ENCODE measurements at regions not wholly inside any gene's neighbourhood (a gene's known extent, or its start where the extent isn't known, plus 50 kb on each side); places are given as distances from the start of the nearest gene placed in this dataset.
"Not testable (repeated sequence)": the region's sequence is repeated elsewhere in the genome, so short reads cannot be mapped to it uniquely, and the experiment has no call there.

GRCh38 chr5:74402553-74402952 lies 238.0 kb downstream of the ENC1 start:
- no peak for DNase-seq (ENCODE audit: low read depth)

- no peak for DNase-seq (ENCODE audit: low read depth)
These were observed 238.6 kb downstream of the ENC1 start for GRCh38 chr5:74401946-74402320.

- no peak for DNase-seq (ENCODE audit: low read depth)
These were observed 239.1 kb downstream of the ENC1 start for GRCh38 chr5:74401281-74401945.

GRCh38 chr5:74400067-74400466 lies 240.5 kb downstream of the ENC1 start:
- no peak for DNase-seq (ENCODE audit: low read depth)

GRCh38 chr5:74396913-74397622 lies 243.5 kb downstream of the ENC1 start:
- no peak for DNase-seq (ENCODE audit: low read depth)

- DNase-seq (ENCODE audit: low read depth), result no peak
These were observed 245.3 kb downstream of the ENC1 start for GRCh38 chr5:74394916-74395880.

- no peak for DNase-seq (ENCODE audit: low read depth)
These were observed 246.0 kb downstream of the ENC1 start for GRCh38 chr5:74394528-74394915.

GRCh38 chr5:74393943-74394342 lies 246.6 kb downstream of the ENC1 start:
- no peak for DNase-seq (ENCODE audit: low read depth)

GRCh38 chr5:74392711-74393351 lies 247.7 kb downstream of the ENC1 start:
- no peak for DNase-seq (ENCODE audit: low read depth)

GRCh38 chr5:74391410-74391809 lies 249.1 kb downstream of the ENC1 start:
- no peak for DNase-seq (ENCODE audit: low read depth)

GRCh38 chr5:74390822-74391221 lies 249.7 kb downstream of the ENC1 start:
- no peak for DNase-seq (ENCODE audit: low read depth)

GRCh38 chr5:74390306-74390637 lies 250.3 kb downstream of the ENC1 start:
- DNase-seq (ENCODE audit: low read depth), result no peak

GRCh38 chr5:74389531-74390305 lies 250.8 kb downstream of the ENC1 start:
- no peak for DNase-seq (ENCODE audit: low read depth)

- not testable (repeated sequence) for DNase-seq (ENCODE audit: low read depth)
These were observed 252.1 kb downstream of the ENC1 start for GRCh38 chr5:74388411-74388810.

- no peak for DNase-seq (ENCODE audit: low read depth)
These were observed 253.8 kb downstream of the ENC1 start for GRCh38 chr5:74386571-74387334.

- DNase-seq (ENCODE audit: low read depth), result no peak
These were observed 255.7 kb downstream of the ENC1 start for GRCh38 chr5:74384851-74385250.

GRCh38 chr5:74382987-74383593 lies 257.4 kb downstream of the ENC1 start:
- DNase-seq (ENCODE audit: low read depth), result no peak

GRCh38 chr5:74382123-74382855 lies 258.2 kb downstream of the ENC1 start:
- DNase-seq (ENCODE audit: low read depth), result no peak

GRCh38 chr5:74380193-74380592 lies 260.3 kb downstream of the ENC1 start:
- no peak for DNase-seq (ENCODE audit: low read depth)

GRCh38 chr5:74378464-74378863 lies 262.1 kb downstream of the ENC1 start:
- no peak for DNase-seq (ENCODE audit: low read depth)

All from activated T-helper 9 cell treated with anti-CD3 and anti-CD28 coated beads, Interleukin-2, amount 50 U/mL, for 16 hours (primary cell).